H1 (cell line): ENCODE measurements at regions not wholly inside any gene's neighbourhood (a gene's known extent, or its start where the extent isn't known, plus 50 kb on each side); places are given as distances from the start of the nearest gene placed in this dataset.

Source experiments
- ASH2L ChIP-seq: fragments of 200-600, 300-600 bp; sonication (generic); IDR thresholded peaks from one replicate; pipeline ENCODE4 v1.7.1; 2017; ENCODE audit warnings: low read length
- JUN ChIP-seq: IDR thresholded peaks from 2 replicates; pipeline ENCODE4 v1.6.1; 2011; ENCODE audit warnings: low read depth, mild to moderate bottlenecking, improper control_type of control experiment, low read length
- RNF2 ChIP-seq: fragments of 200-900, 300-1000 bp; sonication (generic); IDR thresholded peaks from 2 replicates; pipeline ENCODE4 v1.7.1; 2016; ENCODE audit warnings: borderline replicate concordance, low read depth, mild to moderate bottlenecking, antibody characterized with exemption, low read length; ENCODE audit not compliant: poor library complexity, severe bottlenecking; ENCODE audit errors: missing control alignments

- TF ChIP-seq ASH2L (no peak), RNF2 (no peak), JUN (no peak)
Observed at GRCh38 chr2:106991866-106992265, 105.9 kb upstream of the ST6GAL2 start.
